Endothelial cell of umbilical vein (primary cell): ENCODE measurements at regions not wholly inside any gene's neighbourhood (a gene's known extent, or its start where the extent isn't known, plus 50 kb on each side); places are given as distances from the start of the nearest gene placed in this dataset.

Source experiments
- BruUV-seq: library from RNA; stranded (reverse); fragments of 400-500 nt; replicated peaks from 2 replicates; lab custom pipeline; 2021; lab: Mats Ljungman, UMichigan
- CTCF ChIA-PET: fragments of 300-600, 350-600 bp; sonication (Branson Sonifier 250); formaldehyde crosslinking; loops from one replicate; lab custom pipeline; 2021; ENCODE audit warnings: antibody characterized with exemption, inconsistent platforms; lab: Charles Lee
- POLR2A ChIA-PET: fragments of 300-600, 350-600 bp; sonication (Branson Sonifier 250); formaldehyde crosslinking; loops from one replicate; lab custom pipeline; 2021; ENCODE audit warnings: antibody characterized with exemption, inconsistent platforms; lab: Charles Lee
- DNase-seq: peaks from one replicate; pipeline ENCODE4 v3.0.0-alpha.2; 2011; ENCODE audit warnings: low read depth, low spot score
- FAIRE-seq: peaks from 2 replicates; lab custom pipeline; 2011; peaks lifted over from hg19 to GRCh38; lab: Jason Lieb, UNC
- H2AFZ ChIP-seq: 2 replicates; pipeline ENCODE4 v1.6.0; 2012; ENCODE audit warnings: low read depth, low read length, control low read depth, inconsistent platforms
- H3K27ac ChIP-seq: 2 replicates; pipeline ENCODE4 v1.5.1; 2011; ENCODE audit warnings: low read depth, mild to moderate bottlenecking, control low read depth, low read length, moderate library complexity; ENCODE audit not compliant: insufficient read depth
- H3K27me3 ChIP-seq, 2 experiments: 2 replicates each; pipeline versions ENCODE4 v1.6.0 to v1.6.1; 2011; ENCODE audit warnings: low read length in 2 of 2, mixed read lengths in 1 of 2; ENCODE audit not compliant: control insufficient read depth in 2 of 2, insufficient read depth in 2 of 2
- H3K36me3 ChIP-seq, 2 experiments: 2 replicates in 1 of 2; 3 replicates in 1 of 2; pipeline ENCODE4 v1.5.1; 2011; ENCODE audit warnings: low read length in 2 of 2, mild to moderate bottlenecking in 1 of 2, moderate library complexity in 1 of 2; ENCODE audit not compliant: control insufficient read depth in 2 of 2, insufficient read depth in 2 of 2; ENCODE audit errors: extremely low read depth in 1 of 2
- H3K4me1 ChIP-seq: 3 replicates; pipeline ENCODE4 v1.5.1; 2011; ENCODE audit warnings: mild to moderate bottlenecking, low read length; ENCODE audit not compliant: control insufficient read depth, insufficient read depth; ENCODE audit errors: extremely low read depth
- H3K4me2 ChIP-seq: 2 replicates; pipeline ENCODE4 v1.6.1; 2011; ENCODE audit warnings: low read length, control low read depth, mixed read lengths; ENCODE audit not compliant: insufficient read depth
- H3K4me3 ChIP-seq, 3 experiments: fragments of 200-600 bp in 1 of 3; sonication (generic), shearing (Covaris generic) in 1 of 3; replicated peaks in 1 of 3; 2 replicates each; pipeline ENCODE4 v1.5.1; 2011 to 2016; ENCODE audit warnings: control low read depth in 3 of 3, low read length in 3 of 3, mild to moderate bottlenecking in 2 of 3, inconsistent platforms in 1 of 3, low read depth in 1 of 3, moderate library complexity in 1 of 3; ENCODE audit not compliant: insufficient read depth in 1 of 3
- H3K79me2 ChIP-seq: 2 replicates; pipeline ENCODE4 v1.6.0; 2012; ENCODE audit warnings: low read length, inconsistent platforms; ENCODE audit not compliant: control insufficient read depth, insufficient read depth
- H3K9ac ChIP-seq: replicated peaks from 2 replicates; pipeline ENCODE3; 2011; ENCODE audit warnings: low read length, control low read depth; ENCODE audit not compliant: insufficient read depth; ENCODE audit errors: extremely low read depth
- H3K9me1 ChIP-seq: replicated peaks from 3 replicates; pipeline ENCODE4 v1.6.0; 2011; ENCODE audit warnings: mild to moderate bottlenecking, low read length; ENCODE audit not compliant: control insufficient read depth, insufficient read depth; ENCODE audit errors: extremely low read depth
- H3K9me3 ChIP-seq: replicated peaks from 2 replicates; pipeline ENCODE4 v1.5.1; 2012; ENCODE audit warnings: low read length, inconsistent platforms; ENCODE audit not compliant: control insufficient read depth, insufficient read depth
- H4K20me1 ChIP-seq: replicated peaks from 2 replicates; pipeline ENCODE3; 2011; ENCODE audit warnings: mild to moderate bottlenecking, low read length; ENCODE audit not compliant: control insufficient read depth, insufficient read depth; ENCODE audit errors: extremely low read depth
- EZH2 ChIP-seq: IDR thresholded peaks from 2 replicates; pipeline ENCODE4 v1.6.1; 2012; ENCODE audit warnings: borderline replicate concordance, low read depth, mild to moderate bottlenecking, moderate library complexity, low read length, inconsistent platforms; ENCODE audit not compliant: severe bottlenecking
- FOS ChIP-seq: IDR thresholded peaks from 2 replicates; pipeline ENCODE4 v1.6.1; 2011; ENCODE audit warnings: mild to moderate bottlenecking, low read length, moderate library complexity, borderline replicate concordance; ENCODE audit not compliant: insufficient read depth
- GATA2 ChIP-seq: IDR thresholded peaks from 2 replicates; pipeline ENCODE4 v1.7.0; 2011; ENCODE audit warnings: low read depth, mild to moderate bottlenecking, moderate library complexity, mixed read lengths, low read length; ENCODE audit not compliant: insufficient read length, insufficient read depth
- JUN ChIP-seq: IDR thresholded peaks from 2 replicates; pipeline ENCODE4 v1.6.1; 2011; ENCODE audit warnings: borderline replicate concordance, low read depth; ENCODE audit not compliant: insufficient read length, insufficient read depth
- MYC ChIP-seq: IDR thresholded peaks from one replicate; pipeline ENCODE4 v1.6.1; 2011; ENCODE audit warnings: mild to moderate bottlenecking, low read depth, low read length
- POLR2A ChIP-seq: IDR thresholded peaks from 2 replicates; pipeline ENCODE4 v1.6.1; 2012; ENCODE audit warnings: low read depth, mild to moderate bottlenecking, control low read depth, low read length
- POLR2AphosphoS5 ChIP-seq: IDR thresholded peaks from 2 replicates; pipeline ENCODE4 v1.6.1; 2012; ENCODE audit warnings: low read depth, mild to moderate bottlenecking, control low read depth, low read length, moderate library complexity; ENCODE audit not compliant: insufficient read depth
- dilution Hi-C: fragments of 300-500 bp; cut with MboI; formaldehyde crosslinking; loops from one replicate; pipeline ENCODE4 v1.15.0; 2019; ENCODE audit warnings: low sequenced_read_pairs; ENCODE audit not compliant: extremely low pct_ligation_motif_present
- intact Hi-C: fragments of 100-400 bp; cut with micrococcal nuclease; formaldehyde crosslinking; loops from one replicate; pipeline ENCODE4 v1.10.0; 2022
- TF ChIP-seq, protein P1 (sequence below), 2 donors: IDR thresholded peaks; 1 replicate in 1 of 2; 2 replicates in 1 of 2; pipeline ENCODE4 v1.5.1; 2011; ENCODE audit warnings: low read length in 2 of 2, mild to moderate bottlenecking in 2 of 2, moderate library complexity in 2 of 2, control low read depth in 1 of 2, inconsistent platforms in 1 of 2, low read depth in 1 of 2; ENCODE audit not compliant: insufficient read depth in 1 of 2; ENCODE audit errors: extremely low read depth in 1 of 2
- TF ChIP-seq, protein P2 (sequence below): IDR thresholded peaks from 2 replicates; pipeline ENCODE4 v1.6.1; 2011; ENCODE audit not compliant: insufficient read depth, insufficient read length

DNA sequence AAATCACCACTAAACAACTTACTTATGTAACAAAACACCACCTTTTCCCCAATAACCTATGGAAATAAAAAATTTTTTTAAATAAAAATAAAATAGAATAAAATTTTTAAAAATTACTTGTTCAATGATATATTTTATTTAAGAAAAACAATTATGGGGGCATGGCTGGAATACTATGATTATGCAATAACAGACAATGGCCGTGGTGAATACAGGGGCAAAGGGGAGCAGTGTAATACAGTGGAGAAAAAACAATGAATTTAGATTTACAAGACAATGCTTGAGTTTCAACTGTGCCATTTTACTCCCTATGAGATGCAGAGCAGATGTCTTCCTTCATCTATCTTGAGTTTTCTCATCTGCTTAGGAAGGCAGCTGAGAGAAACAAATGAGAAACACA lies 72.9 kb downstream of the BLTP3B start:
- intact Hi-C loops (no loop called here), dilution Hi-C loops (no loop called here)
- CTCF ChIA-PET: no interaction called here
- Histone ChIP-seq H2AFZ (no peak overlapping the region), H3K27me3 (no peaks in the 10 kb centered on the region), H3K79me2 (no peaks in the 10 kb centered on the region), H3K4me2 (no peak overlapping the region), H3K4me3 (no peak overlapping the region), H4K20me1 (no peaks in the 10 kb centered on the region), H3K9ac (no peak overlapping the region), H3K9me1 (no peaks in the 10 kb centered on the region), H3K27ac (no peak overlapping the region), H3K9me3 (no peaks in the 10 kb centered on the region), H3K36me3 (no peaks in the 10 kb centered on the region), H3K4me1 (no peaks in the 10 kb centered on the region)
- no TSS peak for BruUV-seq
- DNase-seq (no peak), FAIRE-seq (no peak)
- POLR2A ChIA-PET: no interaction called here
- no peak for TF ChIP-seq POLR2AphosphoS5
- TF ChIP-seq MYC: no peak
- TF ChIP-seq, protein P1, sequence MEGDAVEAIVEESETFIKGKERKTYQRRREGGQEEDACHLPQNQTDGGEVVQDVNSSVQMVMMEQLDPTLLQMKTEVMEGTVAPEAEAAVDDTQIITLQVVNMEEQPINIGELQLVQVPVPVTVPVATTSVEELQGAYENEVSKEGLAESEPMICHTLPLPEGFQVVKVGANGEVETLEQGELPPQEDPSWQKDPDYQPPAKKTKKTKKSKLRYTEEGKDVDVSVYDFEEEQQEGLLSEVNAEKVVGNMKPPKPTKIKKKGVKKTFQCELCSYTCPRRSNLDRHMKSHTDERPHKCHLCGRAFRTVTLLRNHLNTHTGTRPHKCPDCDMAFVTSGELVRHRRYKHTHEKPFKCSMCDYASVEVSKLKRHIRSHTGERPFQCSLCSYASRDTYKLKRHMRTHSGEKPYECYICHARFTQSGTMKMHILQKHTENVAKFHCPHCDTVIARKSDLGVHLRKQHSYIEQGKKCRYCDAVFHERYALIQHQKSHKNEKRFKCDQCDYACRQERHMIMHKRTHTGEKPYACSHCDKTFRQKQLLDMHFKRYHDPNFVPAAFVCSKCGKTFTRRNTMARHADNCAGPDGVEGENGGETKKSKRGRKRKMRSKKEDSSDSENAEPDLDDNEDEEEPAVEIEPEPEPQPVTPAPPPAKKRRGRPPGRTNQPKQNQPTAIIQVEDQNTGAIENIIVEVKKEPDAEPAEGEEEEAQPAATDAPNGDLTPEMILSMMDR (IDR thresholded peaks at IDR 0.05; ENCODE audit: extremely low read depth in 1 of 2, insufficient read depth in 1 of 2, low read depth in 1 of 2, low read length in 2 of 2): no peak
- TF ChIP-seq POLR2A: no peak
- TF ChIP-seq JUN: no peak
- no peak for TF ChIP-seq GATA2
- TF ChIP-seq FOS: no peak

DNA sequence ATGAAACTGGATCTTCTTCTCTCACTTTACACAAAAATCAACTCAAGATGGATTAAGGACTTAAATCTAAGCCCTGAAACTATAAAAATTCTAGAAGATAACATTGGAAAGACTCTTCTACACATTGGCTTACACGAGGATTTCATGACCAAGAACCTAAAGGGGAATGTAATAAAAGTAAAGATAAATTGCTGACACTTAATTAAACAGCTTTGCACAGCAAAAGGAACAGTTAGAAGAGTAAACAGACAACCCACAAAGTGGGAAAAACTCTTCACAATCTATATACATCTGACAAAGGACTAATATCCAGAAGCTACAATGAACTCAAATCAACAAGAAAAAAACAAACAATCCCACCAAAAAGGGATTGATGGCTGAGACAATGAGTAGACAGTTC lies 74.4 kb downstream of the BLTP3B start:
- H3K79me2 ChIP-seq: no peaks in the 10 kb centered on the region
- no peak overlapping the region for H3K27ac ChIP-seq
- no peaks in the 10 kb centered on the region for H3K9me1 ChIP-seq
- ChIA-PET POLR2A (no interaction called here), CTCF (no interaction called here)
- intact Hi-C loops: no loop called here
- no peaks in the 10 kb centered on the region for H3K4me1 ChIP-seq
- H3K4me2 ChIP-seq: no peak overlapping the region
- BruUV-seq: no TSS peak
- H4K20me1 ChIP-seq: no peaks in the 10 kb centered on the region
- FAIRE-seq: no peak
- dilution Hi-C loops: no loop called here
- no peaks in the 10 kb centered on the region for H3K36me3 ChIP-seq
- no peaks in the 10 kb centered on the region for H3K27me3 ChIP-seq
- H3K9ac ChIP-seq: no peak overlapping the region
- no peaks in the 10 kb centered on the region for H3K9me3 ChIP-seq
- TF ChIP-seq POLR2AphosphoS5: no peak
- no peak for TF ChIP-seq MYC
- TF ChIP-seq EZH2: no peak
- TF ChIP-seq FOS: no peak
- TF ChIP-seq GATA2: no peak
- TF ChIP-seq, protein P1 (IDR thresholded peaks at IDR 0.05; ENCODE audit: extremely low read depth in 1 of 2, insufficient read depth in 1 of 2, low read depth in 1 of 2, low read length in 2 of 2): no peak
- TF ChIP-seq JUN: no peak
- no peak for TF ChIP-seq POLR2A
- TF ChIP-seq, protein P2, sequence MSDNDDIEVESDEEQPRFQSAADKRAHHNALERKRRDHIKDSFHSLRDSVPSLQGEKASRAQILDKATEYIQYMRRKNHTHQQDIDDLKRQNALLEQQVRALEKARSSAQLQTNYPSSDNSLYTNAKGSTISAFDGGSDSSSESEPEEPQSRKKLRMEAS: no peak
- no peak for DNase-seq
- no peak overlapping the region for H2AFZ ChIP-seq
- H3K4me3 ChIP-seq: no peak overlapping the region
